Keratinocyte (primary cell): ENCODE measurements at regions not wholly inside any gene's neighbourhood (a gene's known extent, or its start where the extent isn't known, plus 50 kb on each side); places are given as distances from the start of the nearest gene placed in this dataset.

ENCODE experiments used
- EZH2 ChIP-seq: IDR thresholded peaks from one replicate; pipeline ENCODE4 v1.6.1; 2012; ENCODE audit warnings: inconsistent platforms, mild to moderate bottlenecking, low read length, moderate library complexity
- TF ChIP-seq, protein P1 (sequence below), 3 experiments: IDR thresholded peaks in 1 of 3; conservative IDR thresholded peaks in 1 of 3; optimal IDR thresholded peaks in 1 of 3; 2 replicates in 2 of 3; 3 replicates in 1 of 3; pipeline versions ENCODE3 to v1.5.1; 2011; ENCODE audit warnings: low read length in 3 of 3, mild to moderate bottlenecking in 3 of 3, moderate library complexity in 2 of 3, control low read depth in 1 of 3, inconsistent platforms in 1 of 3; ENCODE audit not compliant: insufficient read depth in 2 of 3; ENCODE audit errors: extremely low read depth in 1 of 3

DNA sequence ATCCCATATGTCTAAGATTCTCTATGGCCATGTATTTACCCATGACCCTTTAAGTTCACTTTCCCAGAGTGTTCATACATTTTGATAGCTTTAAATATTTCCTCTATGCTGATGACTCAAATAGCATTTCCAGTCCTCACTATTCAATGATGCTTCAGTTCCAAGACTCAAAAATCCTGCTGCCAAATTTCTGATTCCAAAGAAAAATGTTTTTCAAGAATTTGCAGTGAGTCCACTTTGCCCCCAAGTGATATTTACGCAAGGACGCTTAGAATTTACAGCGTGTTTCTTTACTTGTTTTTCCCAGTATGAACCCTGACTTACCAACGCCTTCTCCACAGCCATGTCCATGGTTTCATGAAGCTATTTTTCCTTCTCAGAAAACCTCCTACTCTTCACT lies 127.9 kb upstream of the PCDH18 start:
- TF ChIP-seq, protein P1, sequence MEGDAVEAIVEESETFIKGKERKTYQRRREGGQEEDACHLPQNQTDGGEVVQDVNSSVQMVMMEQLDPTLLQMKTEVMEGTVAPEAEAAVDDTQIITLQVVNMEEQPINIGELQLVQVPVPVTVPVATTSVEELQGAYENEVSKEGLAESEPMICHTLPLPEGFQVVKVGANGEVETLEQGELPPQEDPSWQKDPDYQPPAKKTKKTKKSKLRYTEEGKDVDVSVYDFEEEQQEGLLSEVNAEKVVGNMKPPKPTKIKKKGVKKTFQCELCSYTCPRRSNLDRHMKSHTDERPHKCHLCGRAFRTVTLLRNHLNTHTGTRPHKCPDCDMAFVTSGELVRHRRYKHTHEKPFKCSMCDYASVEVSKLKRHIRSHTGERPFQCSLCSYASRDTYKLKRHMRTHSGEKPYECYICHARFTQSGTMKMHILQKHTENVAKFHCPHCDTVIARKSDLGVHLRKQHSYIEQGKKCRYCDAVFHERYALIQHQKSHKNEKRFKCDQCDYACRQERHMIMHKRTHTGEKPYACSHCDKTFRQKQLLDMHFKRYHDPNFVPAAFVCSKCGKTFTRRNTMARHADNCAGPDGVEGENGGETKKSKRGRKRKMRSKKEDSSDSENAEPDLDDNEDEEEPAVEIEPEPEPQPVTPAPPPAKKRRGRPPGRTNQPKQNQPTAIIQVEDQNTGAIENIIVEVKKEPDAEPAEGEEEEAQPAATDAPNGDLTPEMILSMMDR (optimal IDR thresholded peaks at IDR 0.05 in 1 of 3, IDR thresholded peaks at IDR 0.05 in 1 of 3, conservative IDR thresholded peaks at IDR 0.05 in 1 of 3; ENCODE audit: extremely low read depth in 1 of 3, insufficient read depth in 2 of 3, low read length in 3 of 3): no peak
- no peak for TF ChIP-seq EZH2
